LNCaP clone FGC (cell line): ENCODE measurements at regions not wholly inside any gene's neighbourhood (a gene's known extent, or its start where the extent isn't known, plus 50 kb on each side); places are given as distances from the start of the nearest gene placed in this dataset.

Experiments used
- DNase-seq: peaks from one replicate; pipeline ENCODE4 v3.0.0-alpha.2; 2011; ENCODE audit warnings: low read depth
- H3K4me3 ChIP-seq: 2 replicates; pipeline ENCODE4 v1.5.1; 2011; ENCODE audit warnings: mild to moderate bottlenecking, low read depth, low read length, control low read depth
- TF ChIP-seq, protein P1 (sequence below): IDR thresholded peaks from 2 replicates; pipeline ENCODE4 v1.5.1; 2012; ENCODE audit warnings: mild to moderate bottlenecking; ENCODE audit not compliant: control insufficient read depth, insufficient read depth; ENCODE audit errors: extremely low read depth

GRCh38 chr2:234732404-234733092, 219.3 kb upstream of the SH3BP4 start:
- DNase-seq: no peak
- TF ChIP-seq, protein P1, sequence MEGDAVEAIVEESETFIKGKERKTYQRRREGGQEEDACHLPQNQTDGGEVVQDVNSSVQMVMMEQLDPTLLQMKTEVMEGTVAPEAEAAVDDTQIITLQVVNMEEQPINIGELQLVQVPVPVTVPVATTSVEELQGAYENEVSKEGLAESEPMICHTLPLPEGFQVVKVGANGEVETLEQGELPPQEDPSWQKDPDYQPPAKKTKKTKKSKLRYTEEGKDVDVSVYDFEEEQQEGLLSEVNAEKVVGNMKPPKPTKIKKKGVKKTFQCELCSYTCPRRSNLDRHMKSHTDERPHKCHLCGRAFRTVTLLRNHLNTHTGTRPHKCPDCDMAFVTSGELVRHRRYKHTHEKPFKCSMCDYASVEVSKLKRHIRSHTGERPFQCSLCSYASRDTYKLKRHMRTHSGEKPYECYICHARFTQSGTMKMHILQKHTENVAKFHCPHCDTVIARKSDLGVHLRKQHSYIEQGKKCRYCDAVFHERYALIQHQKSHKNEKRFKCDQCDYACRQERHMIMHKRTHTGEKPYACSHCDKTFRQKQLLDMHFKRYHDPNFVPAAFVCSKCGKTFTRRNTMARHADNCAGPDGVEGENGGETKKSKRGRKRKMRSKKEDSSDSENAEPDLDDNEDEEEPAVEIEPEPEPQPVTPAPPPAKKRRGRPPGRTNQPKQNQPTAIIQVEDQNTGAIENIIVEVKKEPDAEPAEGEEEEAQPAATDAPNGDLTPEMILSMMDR: no peak
- no peak overlapping the region for H3K4me3 ChIP-seq

DNA sequence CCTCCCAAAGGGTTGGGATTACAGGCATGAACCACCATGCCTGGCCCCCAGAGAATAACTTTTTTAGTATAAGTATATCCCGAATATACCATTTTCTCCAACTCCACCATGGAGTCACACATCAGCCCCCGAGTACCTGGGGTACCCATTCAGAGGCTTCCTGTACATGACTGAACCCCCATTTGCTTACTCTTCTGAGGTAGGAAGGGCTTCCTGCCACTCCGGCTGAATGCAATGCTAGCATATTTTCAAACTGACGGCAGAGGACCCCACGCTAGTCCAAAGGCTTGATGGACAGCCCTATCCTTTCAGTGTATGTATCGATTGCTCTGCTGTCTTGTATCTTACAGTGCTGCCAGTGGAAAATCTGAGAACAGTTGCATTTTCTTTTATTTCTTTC, 220.6 kb upstream of the SH3BP4 start:
- TF ChIP-seq, protein P1: no peak
- no peak overlapping the region for H3K4me3 ChIP-seq
- DNase-seq: no peak

GRCh38 chr2:234730066-234730640, 221.7 kb upstream of the SH3BP4 start:
- TF ChIP-seq, protein P1: no peak
- DNase-seq: no peak
- H3K4me3 ChIP-seq: no peak overlapping the region

DNA sequence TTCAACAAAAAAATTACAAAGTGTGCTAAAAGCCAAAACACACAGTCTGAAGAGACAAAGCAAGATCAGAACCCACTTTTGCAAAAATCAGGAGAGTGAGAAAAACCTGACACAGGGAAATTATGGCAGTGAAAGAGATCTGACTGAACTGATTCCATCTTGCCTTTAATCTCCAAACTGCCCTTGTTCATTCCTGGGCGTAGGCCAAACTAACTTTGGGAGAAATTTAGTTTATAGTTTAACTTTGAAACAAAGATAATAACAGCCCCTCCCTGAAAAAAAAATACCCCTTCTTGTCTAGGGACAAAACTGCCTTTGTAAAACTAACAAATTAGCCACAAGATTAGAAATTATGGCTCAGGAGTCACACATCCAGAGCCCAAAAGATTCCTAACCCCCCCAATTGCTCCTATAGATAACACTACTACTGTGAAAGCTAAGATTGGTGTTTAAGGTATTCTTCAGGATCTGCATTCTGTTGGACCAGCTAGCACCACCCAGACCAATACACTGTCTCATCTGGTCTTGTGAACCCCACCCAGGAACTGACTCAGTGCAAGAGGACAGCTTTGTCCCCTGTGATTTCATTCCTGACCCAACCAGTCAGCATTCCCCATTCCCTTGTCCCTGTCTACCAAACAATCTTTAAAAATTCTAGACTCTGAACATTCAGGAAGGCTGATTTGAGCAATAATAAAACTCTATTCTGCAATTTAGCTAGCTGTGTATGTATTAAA, 226.1 kb upstream of the SH3BP4 start:
- DNase-seq: no peak
- TF ChIP-seq, protein P1: no peak
- no peak overlapping the region for H3K4me3 ChIP-seq

GRCh38 chr2:234724850-234725249, 227.0 kb upstream of the SH3BP4 start:
- TF ChIP-seq, protein P1: no peak
- no peak overlapping the region for H3K4me3 ChIP-seq
- DNase-seq: peak; percentile 42

- TF ChIP-seq, protein P1: no peak
- H3K4me3 ChIP-seq: no peak overlapping the region
- no peak for DNase-seq
Measured at GRCh38 chr2:234723400-234723799, 226.5 kb upstream of the ARL4C start.
